GM12892 (cell line): ENCODE measurements at regions not wholly inside any gene's neighbourhood (a gene's known extent, or its start where the extent isn't known, plus 50 kb on each side); places are given as distances from the start of the nearest gene placed in this dataset.
"Not testable (repeated sequence)": the region's sequence is repeated elsewhere in the genome, so short reads cannot be mapped to it uniquely, and the experiment has no call there.

Source experiments
- POLR2A ChIP-seq: IDR thresholded peaks from 2 replicates; pipeline ENCODE4 v1.6.1; 2011; ENCODE audit warnings: low read depth, low read length, control low read depth
- POLR2AphosphoS5 ChIP-seq: IDR thresholded peaks from 2 replicates; pipeline ENCODE4 v1.6.1; 2011; ENCODE audit warnings: low read depth, low read length, control low read depth

- TF ChIP-seq POLR2A, POLR2AphosphoS5: not testable (repeated sequence)
Observed at GRCh38 chr7:76838357-76838756, 193.8 kb downstream of the SPDYE17 start.
